Erythroblast (primary cell): ENCODE measurements at regions not wholly inside any gene's neighbourhood (a gene's known extent, or its start where the extent isn't known, plus 50 kb on each side); places are given as distances from the start of the nearest gene placed in this dataset.

Source experiments
- GATA1 ChIP-seq: IDR thresholded peaks from 2 replicates; pipeline ENCODE4 v1.6.1; 2011; ENCODE audit warnings: low read depth, mild to moderate bottlenecking, control low read depth, low read length, moderate library complexity
- POLR2A ChIP-seq: IDR thresholded peaks from 2 replicates; pipeline ENCODE4 v1.6.1; 2011; ENCODE audit warnings: mild to moderate bottlenecking, low read length

- TF ChIP-seq POLR2A (no peak), GATA1 (no peak)
These were observed 138.1 kb upstream of the RASGEF1B start for GRCh38 chr4:81609844-81610243.
